ENCODE measurements at regions not wholly inside any gene's neighbourhood (a gene's known extent, or its start where the extent isn't known, plus 50 kb on each side); places are given as distances from the start of the nearest gene placed in this dataset.

GRCh38 chr13:80921971-80922370 lies 581.0 kb upstream of the SPRY2 start:
- POLR2A ChIA-PET, result no interaction called here
- CTCF ChIA-PET, result no interaction called here
- Histone ChIP-seq H3K9me3 (ENCODE audit: control extremely low read depth in 1 of 5, control insufficient read depth in 4 of 5, insufficient read depth in 2 of 5, low read depth in 1 of 5, low read length in 4 of 5) (no peaks in the 10 kb centered on the region), H3K27me3 (replicated peaks in 2 of 5; ENCODE audit: control insufficient read depth in 4 of 5, insufficient read depth in 5 of 5, low read length in 4 of 5) (no peaks in the 10 kb centered on the region), H3K27ac (ENCODE audit: insufficient read depth in 1 of 2, low read depth in 1 of 2, low read length in 2 of 2, poor library complexity in 1 of 2, severe bottlenecking in 2 of 2) (no peak overlapping the region), H3K4me1 (ENCODE audit: control extremely low read depth in 1 of 4, control insufficient read depth in 4 of 4, insufficient read depth in 4 of 4, low read length in 3 of 4) (peaks cover 0 to 4% (median 0%) of the 10 kb centered on the region in 4 experiments), H3K4me3 (ENCODE audit: control insufficient read depth in 1 of 7, extremely low read depth in 1 of 7, insufficient read depth in 4 of 7, low read depth in 2 of 7, low read length in 6 of 7) (no peak overlapping the region), H3K36me3 (ENCODE audit: control insufficient read depth in 4 of 4, insufficient read depth in 4 of 4, low read length in 3 of 4) (no peaks in the 10 kb centered on the region)
- no peak for DNase-seq
- WGBS (ENCODE audit: insufficient coverage), result no CpG with 5 or more reads among the region's 2 CpGs

GRCh38 chr13:80921541-80921940 lies 580.6 kb upstream of the SPRY2 start:
- Histone ChIP-seq H3K27ac (ENCODE audit: insufficient read depth in 1 of 2, low read depth in 1 of 2, low read length in 2 of 2, poor library complexity in 1 of 2, severe bottlenecking in 2 of 2) (no peak overlapping the region), H3K36me3 (ENCODE audit: control insufficient read depth in 4 of 4, insufficient read depth in 4 of 4, low read length in 3 of 4) (no peaks in the 10 kb centered on the region), H3K4me3 (ENCODE audit: control insufficient read depth in 1 of 7, extremely low read depth in 1 of 7, insufficient read depth in 4 of 7, low read depth in 2 of 7, low read length in 6 of 7) (no peak overlapping the region), H3K9me3 (ENCODE audit: control extremely low read depth in 1 of 5, control insufficient read depth in 4 of 5, insufficient read depth in 2 of 5, low read depth in 1 of 5, low read length in 4 of 5) (no peaks in the 10 kb centered on the region), H3K27me3 (replicated peaks in 2 of 5; ENCODE audit: control insufficient read depth in 4 of 5, insufficient read depth in 5 of 5, low read length in 4 of 5) (no peaks in the 10 kb centered on the region), H3K4me1 (ENCODE audit: control extremely low read depth in 1 of 4, control insufficient read depth in 4 of 4, insufficient read depth in 4 of 4, low read length in 3 of 4) (peaks cover 0 to 4% (median 0%) of the 10 kb centered on the region in 4 experiments)
- CTCF ChIA-PET, result no interaction called here
- WGBS (ENCODE audit: insufficient coverage), result 84% methylated on average over 2 of the region's 2 CpGs
- DNase-seq, result no peak
- POLR2A ChIA-PET, result no interaction called here

- no peak overlapping the region for H3K27ac ChIP-seq (ENCODE audit: insufficient read depth in 1 of 2, low read depth in 1 of 2, low read length in 2 of 2, poor library complexity in 1 of 2, severe bottlenecking in 2 of 2)
- H3K36me3 ChIP-seq (ENCODE audit: control insufficient read depth in 4 of 4, insufficient read depth in 4 of 4, low read length in 3 of 4), result no peaks in the 10 kb centered on the region
- no peak for DNase-seq
- ChIA-PET POLR2A (no interaction called here), CTCF (no interaction called here)
- H3K27me3 ChIP-seq (replicated peaks in 2 of 5; ENCODE audit: control insufficient read depth in 4 of 5, insufficient read depth in 5 of 5, low read length in 4 of 5), result no peaks in the 10 kb centered on the region
- H3K9me3 ChIP-seq (ENCODE audit: control extremely low read depth in 1 of 5, control insufficient read depth in 4 of 5, insufficient read depth in 2 of 5, low read depth in 1 of 5, low read length in 4 of 5), result peaks cover 0 to 3% (median 2%) of the 10 kb centered on the region in 5 experiments
- H3K4me1 ChIP-seq (ENCODE audit: control extremely low read depth in 1 of 4, control insufficient read depth in 4 of 4, insufficient read depth in 4 of 4, low read length in 3 of 4), result no peaks in the 10 kb centered on the region
- no peak overlapping the region for H3K4me3 ChIP-seq (ENCODE audit: control insufficient read depth in 1 of 7, extremely low read depth in 1 of 7, insufficient read depth in 4 of 7, low read depth in 2 of 7, low read length in 6 of 7)
- 100% methylated on average over 2 of the region's 2 CpGs for WGBS (ENCODE audit: insufficient coverage)
Observed at GRCh38 chr13:80906860-80907259, 565.9 kb upstream of the SPRY2 start.

- CTCF ChIA-PET, result no interaction called here
- DNase-seq, result no peak
- Histone ChIP-seq H3K4me3 (ENCODE audit: control insufficient read depth in 1 of 7, extremely low read depth in 1 of 7, insufficient read depth in 4 of 7, low read depth in 2 of 7, low read length in 6 of 7) (no peak overlapping the region), H3K27me3 (replicated peaks in 2 of 5; ENCODE audit: control insufficient read depth in 4 of 5, insufficient read depth in 5 of 5, low read length in 4 of 5) (no peaks in the 10 kb centered on the region), H3K4me1 (ENCODE audit: control extremely low read depth in 1 of 4, control insufficient read depth in 4 of 4, insufficient read depth in 4 of 4, low read length in 3 of 4) (no peaks in the 10 kb centered on the region), H3K36me3 (ENCODE audit: control insufficient read depth in 4 of 4, insufficient read depth in 4 of 4, low read length in 3 of 4) (no peaks in the 10 kb centered on the region), H3K9me3 (ENCODE audit: control extremely low read depth in 1 of 5, control insufficient read depth in 4 of 5, insufficient read depth in 2 of 5, low read depth in 1 of 5, low read length in 4 of 5) (no peaks in the 10 kb centered on the region), H3K27ac (ENCODE audit: insufficient read depth in 1 of 2, low read depth in 1 of 2, low read length in 2 of 2, poor library complexity in 1 of 2, severe bottlenecking in 2 of 2) (no peak overlapping the region)
- POLR2A ChIA-PET, result no interaction called here
- WGBS (ENCODE audit: insufficient coverage), result no CpG with 5 or more reads among the region's 1 CpG
Observed at GRCh38 chr13:80904386-80904785, 563.5 kb upstream of the SPRY2 start.

- CTCF ChIA-PET, result no interaction called here
- no peaks in the 10 kb centered on the region for H3K36me3 ChIP-seq (ENCODE audit: control insufficient read depth in 4 of 4, insufficient read depth in 4 of 4, low read length in 3 of 4)
- no peaks in the 10 kb centered on the region for H3K4me1 ChIP-seq (ENCODE audit: control extremely low read depth in 1 of 4, control insufficient read depth in 4 of 4, insufficient read depth in 4 of 4, low read length in 3 of 4)
- no peak overlapping the region for H3K4me3 ChIP-seq (ENCODE audit: control insufficient read depth in 1 of 7, extremely low read depth in 1 of 7, insufficient read depth in 4 of 7, low read depth in 2 of 7, low read length in 6 of 7)
- DNase-seq, result no peak
- POLR2A ChIA-PET, result no interaction called here
- no peaks in the 10 kb centered on the region for H3K27me3 ChIP-seq (replicated peaks in 2 of 5; ENCODE audit: control insufficient read depth in 4 of 5, insufficient read depth in 5 of 5, low read length in 4 of 5)
- H3K9me3 ChIP-seq (ENCODE audit: control extremely low read depth in 1 of 5, control insufficient read depth in 4 of 5, insufficient read depth in 2 of 5, low read depth in 1 of 5, low read length in 4 of 5), result no peaks in the 10 kb centered on the region
- H3K27ac ChIP-seq (ENCODE audit: insufficient read depth in 1 of 2, low read depth in 1 of 2, low read length in 2 of 2, poor library complexity in 1 of 2, severe bottlenecking in 2 of 2), result no peak overlapping the region
Observed at GRCh38 chr13:80903911-80904310, 563.0 kb upstream of the SPRY2 start.

- Histone ChIP-seq H3K9me3 (ENCODE audit: control extremely low read depth in 1 of 5, control insufficient read depth in 4 of 5, insufficient read depth in 2 of 5, low read depth in 1 of 5, low read length in 4 of 5) (no peaks in the 10 kb centered on the region), H3K27ac (ENCODE audit: insufficient read depth in 1 of 2, low read depth in 1 of 2, low read length in 2 of 2, poor library complexity in 1 of 2, severe bottlenecking in 2 of 2) (no peak overlapping the region), H3K4me1 (ENCODE audit: control extremely low read depth in 1 of 4, control insufficient read depth in 4 of 4, insufficient read depth in 4 of 4, low read length in 3 of 4) (no peaks in the 10 kb centered on the region), H3K27me3 (replicated peaks in 2 of 5; ENCODE audit: control insufficient read depth in 4 of 5, insufficient read depth in 5 of 5, low read length in 4 of 5) (no peaks in the 10 kb centered on the region), H3K4me3 (ENCODE audit: control insufficient read depth in 1 of 7, extremely low read depth in 1 of 7, insufficient read depth in 4 of 7, low read depth in 2 of 7, low read length in 6 of 7) (no peak overlapping the region), H3K36me3 (ENCODE audit: control insufficient read depth in 4 of 4, insufficient read depth in 4 of 4, low read length in 3 of 4) (no peaks in the 10 kb centered on the region)
- no CpG with 5 or more reads among the region's 2 CpGs for WGBS (ENCODE audit: insufficient coverage)
- ChIA-PET CTCF (interaction anchor here (0.6 kb wide), 1 partner anchor 977 kb away, joined by 3 read pairs; no protein-coding TSS in a partner anchor), POLR2A (no interaction called here)
- no peak for DNase-seq
Observed at GRCh38 chr13:80901530-80901929, 560.6 kb upstream of the SPRY2 start.

- no peaks in the 10 kb centered on the region for H3K4me1 ChIP-seq (ENCODE audit: control extremely low read depth in 1 of 4, control insufficient read depth in 4 of 4, insufficient read depth in 4 of 4, low read length in 3 of 4)
- no peaks in the 10 kb centered on the region for H3K27me3 ChIP-seq (replicated peaks in 2 of 5; ENCODE audit: control insufficient read depth in 4 of 5, insufficient read depth in 5 of 5, low read length in 4 of 5)
- ChIA-PET CTCF (no interaction called here), POLR2A (no interaction called here)
- WGBS (ENCODE audit: insufficient coverage), result 100% methylated on average over 2 of the region's 6 CpGs
- H3K36me3 ChIP-seq (ENCODE audit: control insufficient read depth in 4 of 4, insufficient read depth in 4 of 4, low read length in 3 of 4), result no peaks in the 10 kb centered on the region
- no peaks in the 10 kb centered on the region for H3K9me3 ChIP-seq (ENCODE audit: control extremely low read depth in 1 of 5, control insufficient read depth in 4 of 5, insufficient read depth in 2 of 5, low read depth in 1 of 5, low read length in 4 of 5)
- H3K27ac ChIP-seq (ENCODE audit: insufficient read depth in 1 of 2, low read depth in 1 of 2, low read length in 2 of 2, poor library complexity in 1 of 2, severe bottlenecking in 2 of 2), result no peak overlapping the region
- DNase-seq, result no peak
- no peak overlapping the region for H3K4me3 ChIP-seq (ENCODE audit: control insufficient read depth in 1 of 7, extremely low read depth in 1 of 7, insufficient read depth in 4 of 7, low read depth in 2 of 7, low read length in 6 of 7)
Observed at GRCh38 chr13:80901111-80901510, 560.2 kb upstream of the SPRY2 start.

- Histone ChIP-seq H3K9me3 (ENCODE audit: control extremely low read depth in 1 of 5, control insufficient read depth in 4 of 5, insufficient read depth in 2 of 5, low read depth in 1 of 5, low read length in 4 of 5) (no peaks in the 10 kb centered on the region), H3K27me3 (replicated peaks in 2 of 5; ENCODE audit: control insufficient read depth in 4 of 5, insufficient read depth in 5 of 5, low read length in 4 of 5) (no peaks in the 10 kb centered on the region), H3K4me3 (ENCODE audit: control insufficient read depth in 1 of 7, extremely low read depth in 1 of 7, insufficient read depth in 4 of 7, low read depth in 2 of 7, low read length in 6 of 7) (no peak overlapping the region), H3K36me3 (ENCODE audit: control insufficient read depth in 4 of 4, insufficient read depth in 4 of 4, low read length in 3 of 4) (no peaks in the 10 kb centered on the region), H3K4me1 (ENCODE audit: control extremely low read depth in 1 of 4, control insufficient read depth in 4 of 4, insufficient read depth in 4 of 4, low read length in 3 of 4) (no peaks in the 10 kb centered on the region), H3K27ac (ENCODE audit: insufficient read depth in 1 of 2, low read depth in 1 of 2, low read length in 2 of 2, poor library complexity in 1 of 2, severe bottlenecking in 2 of 2) (no peak overlapping the region)
- no peak for DNase-seq
- ChIA-PET POLR2A (no interaction called here), CTCF (interaction anchor here (1.0 kb wide), 1 partner anchor 10 kb away, joined by 3 read pairs; no protein-coding TSS in a partner anchor)
Observed at GRCh38 chr13:80900561-80900960, 559.6 kb upstream of the SPRY2 start.

Measured in common myeloid progenitor, CD34-positive (primary cell).